B cell (primary cell): ENCODE measurements at regions not wholly inside any gene's neighbourhood (a gene's known extent, or its start where the extent isn't known, plus 50 kb on each side); places are given as distances from the start of the nearest gene placed in this dataset.

Source experiments
- ATAC-seq: fragments of 200-7000 bp; cut with Tn5 transposase; one replicate; pipeline ENCODE4 v1.10.0; 2021; ENCODE audit warnings: low read depth, mild to moderate bottlenecking, moderate number of reproducible peaks, moderate library complexity
- CTCF ChIA-PET: fragments of 350-600 bp; sonication (Branson Sonifier 250); formaldehyde crosslinking; loops from one replicate; lab custom pipeline; 2021; ENCODE audit warnings: antibody characterized with exemption, inconsistent platforms; lab: Charles Lee
- POLR2A ChIA-PET: fragments of 350-600 bp; sonication (Branson Sonifier 250); formaldehyde crosslinking; loops from one replicate; lab custom pipeline; 2021; ENCODE audit warnings: antibody characterized with exemption; lab: Charles Lee
- DNase-seq: peaks from one replicate; pipeline ENCODE4 v3.0.0; 2013
- H2AFZ ChIP-seq: 2 replicates; pipeline ENCODE4 v1.6.1; 2012; ENCODE audit warnings: mild to moderate bottlenecking, low read depth, low read length; ENCODE audit not compliant: insufficient read depth, poor library complexity, severe bottlenecking
- H3K27ac ChIP-seq, 2 donors: 1 replicate in 1 of 2; 2 replicates in 1 of 2; pipeline ENCODE4 v1.5.1; 2012 to 2013; ENCODE audit warnings: low read length in 2 of 2, mild to moderate bottlenecking in 2 of 2, moderate library complexity in 1 of 2
- H3K27me3 ChIP-seq, 4 experiments: fragments of 200-600 bp in 1 of 4; sonication (generic) in 1 of 4; replicated peaks in 1 of 4; 1 replicate in 2 of 4; 2 replicates in 2 of 4; pipeline versions ENCODE4 v1.6.1 to v1.7.0; 2013 to 2016; ENCODE audit warnings: low read length in 3 of 4, mild to moderate bottlenecking in 2 of 4, mixed read lengths in 1 of 4, moderate library complexity in 1 of 4; ENCODE audit not compliant: insufficient read depth in 4 of 4, control insufficient read depth in 3 of 4; ENCODE audit errors: control extremely low read depth in 1 of 4
- H3K36me3 ChIP-seq, 2 experiments: replicated peaks in 1 of 2; 1 replicate in 1 of 2; 2 replicates in 1 of 2; pipeline versions ENCODE4 v1.6.1 to v1.7.1; 2013; ENCODE audit warnings: low read length in 1 of 2; ENCODE audit not compliant: insufficient read depth in 2 of 2, control insufficient read depth in 1 of 2; ENCODE audit errors: control extremely low read depth in 1 of 2, extremely low read depth in 1 of 2
- H3K4me1 ChIP-seq, 2 donors: fragments of 200-600 bp in 1 of 2; sonication (generic) in 1 of 2; 1 replicate in 1 of 2; 2 replicates in 1 of 2; pipeline versions ENCODE4 v1.5.1 to v1.6.1; 2013 to 2017; ENCODE audit warnings: low read length in 2 of 2; ENCODE audit not compliant: control insufficient read depth in 2 of 2, insufficient read depth in 2 of 2
- H3K4me2 ChIP-seq: replicated peaks from 2 replicates; pipeline ENCODE3; 2012; ENCODE audit warnings: mild to moderate bottlenecking, low read depth, low read length; ENCODE audit not compliant: poor library complexity, severe bottlenecking
- H3K4me3 ChIP-seq, 5 experiments: fragments of 200-600 bp in 1 of 5; sonication (generic) in 1 of 5; 1 replicate in 3 of 5; 2 replicates in 2 of 5; pipeline versions ENCODE4 v1.5.1 to v1.7.0; 2011 to 2016; ENCODE audit warnings: low read length in 4 of 5, mild to moderate bottlenecking in 4 of 5, low read depth in 2 of 5, control low read depth in 1 of 5, moderate library complexity in 1 of 5; ENCODE audit not compliant: insufficient read depth in 1 of 5; ENCODE audit errors: control extremely low read depth in 1 of 5, extremely low read depth in 1 of 5
- H3K79me2 ChIP-seq: fragments of 200-600 bp; sonication (generic); one replicate; pipeline ENCODE4 v1.6.0; 2016; ENCODE audit warnings: low read length; ENCODE audit not compliant: control insufficient read depth, insufficient read depth
- H3K9ac ChIP-seq: fragments of 200-600 bp; sonication (generic); 2 replicates; pipeline ENCODE4 v1.6.1; 2017; ENCODE audit warnings: mild to moderate bottlenecking, low read length, moderate library complexity
- H3K9me3 ChIP-seq, 3 donors: one replicate each; pipeline versions ENCODE4 v1.6.1 to v1.7.1; 2013; ENCODE audit warnings: low read length in 2 of 3; ENCODE audit not compliant: control insufficient read depth in 2 of 3, insufficient read depth in 1 of 3; ENCODE audit errors: control extremely low read depth in 1 of 3
- H4K20me1 ChIP-seq: 2 replicates; pipeline ENCODE4 v1.6.0; 2012; ENCODE audit warnings: mild to moderate bottlenecking, low read length; ENCODE audit not compliant: insufficient read depth, control insufficient read depth, poor library complexity, severe bottlenecking
- H3K27ac Mint-ChIP-seq: one replicate; pipeline ENCODE4 v1.8.0; 2021; ENCODE audit warnings: mixed read lengths
- H3K27me3 Mint-ChIP-seq: one replicate; pipeline ENCODE4 v1.8.0; 2021; ENCODE audit warnings: mixed read lengths
- H3K4me1 Mint-ChIP-seq: one replicate; pipeline ENCODE4 v1.8.0; 2021; ENCODE audit warnings: mixed read lengths
- H3K4me3 Mint-ChIP-seq: one replicate; pipeline ENCODE4 v1.8.0; 2021; ENCODE audit warnings: mixed read lengths
- H3K9me3 Mint-ChIP-seq: one replicate; pipeline ENCODE4 v1.8.0; 2022; ENCODE audit warnings: mixed read lengths; ENCODE audit not compliant: insufficient read depth
- EZH2 ChIP-seq: IDR thresholded peaks from 2 replicates; pipeline ENCODE4 v1.6.1; 2012; ENCODE audit warnings: borderline replicate concordance, low read depth, mild to moderate bottlenecking, moderate library complexity, low read length; ENCODE audit not compliant: insufficient read depth, poor library complexity, severe bottlenecking
- WGBS: methylation state at CpG from one replicate; pipeline ENCODE4 v1.1.5; 2013; ENCODE audit warnings: missing lambda C conversion rate; ENCODE audit not compliant: insufficient coverage; 5-methylcytosine and 5-hydroxymethylcytosine counted together
- intact Hi-C: fragments of 100-400 bp; cut with micrococcal nuclease; formaldehyde crosslinking; loops from one replicate; pipeline ENCODE4 v1.10.0; 2022
- TF ChIP-seq, protein P1 (sequence below): fragments of 200-600 bp; IDR thresholded peaks from one replicate; pipeline ENCODE4 v1.8.0; 2022; ENCODE audit warnings: antibody characterized with exemption, mild to moderate bottlenecking

DNA sequence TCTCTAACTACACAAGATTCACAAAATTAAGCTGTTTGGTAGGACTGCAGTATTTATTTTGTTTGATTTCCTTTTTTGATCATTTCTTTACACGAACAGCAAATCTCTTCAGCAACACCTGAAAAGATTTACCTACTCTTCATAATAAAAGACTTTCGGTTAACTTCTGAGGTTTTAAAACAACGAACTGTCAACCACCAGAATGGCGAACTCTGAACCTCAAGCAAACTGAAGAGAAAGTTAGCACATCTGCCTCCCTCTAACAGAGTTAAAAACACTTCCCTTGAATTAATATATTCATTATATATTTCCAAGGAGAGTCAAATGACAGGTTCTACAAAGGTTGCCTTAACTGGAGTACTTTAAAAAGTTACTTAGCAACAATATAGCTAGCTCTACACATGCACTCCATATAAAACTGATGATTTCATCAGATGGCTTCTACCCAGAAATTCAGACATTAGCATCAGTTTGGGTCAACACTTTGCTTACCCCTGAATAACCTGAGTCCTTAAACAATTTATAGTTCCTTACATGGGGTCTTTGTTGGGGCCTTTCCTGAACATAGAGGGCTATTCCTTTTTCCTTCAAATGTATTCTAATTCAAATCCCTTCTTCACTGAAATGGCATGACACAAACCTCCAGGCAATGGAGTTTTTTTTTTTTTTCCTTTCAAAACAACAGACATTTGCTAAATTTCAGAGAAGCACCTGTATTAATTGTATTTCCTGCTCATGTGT lies 118.3 kb downstream of the SEM1 start:
- intact Hi-C loops, result no loop called here
- ATAC-seq (no peak), DNase-seq (no peak)
- POLR2A ChIA-PET, result no interaction called here
- no peak overlapping the region for H3K4me2 ChIP-seq
- H3K9me3 ChIP-seq, result no peaks in the 10 kb centered on the region
- no peaks in the 10 kb centered on the region for H3K4me1 ChIP-seq
- H3K27ac ChIP-seq, result no peak overlapping the region
- H3K4me3 Mint-ChIP-seq, result no peak overlapping the region
- no peaks in the 10 kb centered on the region for H4K20me1 ChIP-seq
- H3K4me1 Mint-ChIP-seq, result no peaks in the 10 kb centered on the region
- CTCF ChIA-PET, result no interaction called here
- H3K9me3 Mint-ChIP-seq, result no peaks in the 10 kb centered on the region
- WGBS, result 61% methylated on average over 2 of the region's 4 CpGs
- no peaks in the 10 kb centered on the region for H3K79me2 ChIP-seq
- no peaks in the 10 kb centered on the region for H3K27me3 ChIP-seq
- no peaks in the 10 kb centered on the region for H3K36me3 ChIP-seq
- H3K4me3 ChIP-seq, result no peak overlapping the region
- peaks cover 4% of the 10 kb centered on the region for H3K27me3 Mint-ChIP-seq
- no peak overlapping the region for H2AFZ ChIP-seq
- H3K27ac Mint-ChIP-seq, result no peak overlapping the region
- TF ChIP-seq, protein P1, sequence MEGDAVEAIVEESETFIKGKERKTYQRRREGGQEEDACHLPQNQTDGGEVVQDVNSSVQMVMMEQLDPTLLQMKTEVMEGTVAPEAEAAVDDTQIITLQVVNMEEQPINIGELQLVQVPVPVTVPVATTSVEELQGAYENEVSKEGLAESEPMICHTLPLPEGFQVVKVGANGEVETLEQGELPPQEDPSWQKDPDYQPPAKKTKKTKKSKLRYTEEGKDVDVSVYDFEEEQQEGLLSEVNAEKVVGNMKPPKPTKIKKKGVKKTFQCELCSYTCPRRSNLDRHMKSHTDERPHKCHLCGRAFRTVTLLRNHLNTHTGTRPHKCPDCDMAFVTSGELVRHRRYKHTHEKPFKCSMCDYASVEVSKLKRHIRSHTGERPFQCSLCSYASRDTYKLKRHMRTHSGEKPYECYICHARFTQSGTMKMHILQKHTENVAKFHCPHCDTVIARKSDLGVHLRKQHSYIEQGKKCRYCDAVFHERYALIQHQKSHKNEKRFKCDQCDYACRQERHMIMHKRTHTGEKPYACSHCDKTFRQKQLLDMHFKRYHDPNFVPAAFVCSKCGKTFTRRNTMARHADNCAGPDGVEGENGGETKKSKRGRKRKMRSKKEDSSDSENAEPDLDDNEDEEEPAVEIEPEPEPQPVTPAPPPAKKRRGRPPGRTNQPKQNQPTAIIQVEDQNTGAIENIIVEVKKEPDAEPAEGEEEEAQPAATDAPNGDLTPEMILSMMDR, result no peak
- TF ChIP-seq EZH2, result no peak
- H3K9ac ChIP-seq, result no peak overlapping the region

DNA sequence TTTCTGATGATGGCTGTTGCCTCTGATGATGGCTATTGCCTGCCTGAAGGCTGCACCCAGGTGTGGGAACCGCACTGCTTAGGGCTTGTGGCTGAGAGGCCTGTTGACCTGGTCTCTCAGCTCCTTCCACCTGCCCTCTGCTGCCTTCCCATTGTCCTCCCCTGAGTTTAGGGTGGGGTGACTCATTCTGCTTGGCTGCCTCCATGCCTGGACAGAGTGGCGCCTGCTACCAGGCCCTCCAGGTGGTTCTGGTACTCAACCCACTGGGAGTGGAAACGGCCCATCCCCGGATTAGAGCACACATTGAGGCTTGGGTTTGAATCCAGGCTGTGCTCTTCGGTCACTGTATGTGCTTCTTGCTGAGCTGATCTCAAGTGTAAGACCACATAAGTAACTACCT lies 120.6 kb downstream of the SEM1 start:
- CTCF ChIA-PET, result no interaction called here

More for the DNA sequence above, 120.6 kb downstream of the SEM1 start:
- no peak overlapping the region for H3K9ac ChIP-seq
- H3K79me2 ChIP-seq, result no peaks in the 10 kb centered on the region
- WGBS, result 97% methylated on average over 5 of the region's 5 CpGs
- Mint-ChIP-seq H3K4me1 (no peaks in the 10 kb centered on the region), H3K4me3 (no peak overlapping the region), H3K9me3 (no peaks in the 10 kb centered on the region), H3K27ac (no peak overlapping the region), H3K27me3 (peaks cover 4% of the 10 kb centered on the region)
- H3K27ac ChIP-seq, result no peak overlapping the region
- POLR2A ChIA-PET, result no interaction called here
- intact Hi-C loops, result no loop called here
- no peaks in the 10 kb centered on the region for H3K9me3 ChIP-seq
- no peaks in the 10 kb centered on the region for H3K27me3 ChIP-seq
- no peaks in the 10 kb centered on the region for H4K20me1 ChIP-seq
- no peak overlapping the region for H3K4me3 ChIP-seq
- no peak for ATAC-seq
- TF ChIP-seq, protein P1, result no peak
- no peak for TF ChIP-seq EZH2
- no peak overlapping the region for H2AFZ ChIP-seq
- H3K4me2 ChIP-seq, result no peak overlapping the region
- DNase-seq, result no peak
- H3K36me3 ChIP-seq, result no peaks in the 10 kb centered on the region
- H3K4me1 ChIP-seq, result no peaks in the 10 kb centered on the region
